ENCODE measurements at regions not wholly inside any gene's neighbourhood (a gene's known extent, or its start where the extent isn't known, plus 50 kb on each side); places are given as distances from the start of the nearest gene placed in this dataset.

DNA sequence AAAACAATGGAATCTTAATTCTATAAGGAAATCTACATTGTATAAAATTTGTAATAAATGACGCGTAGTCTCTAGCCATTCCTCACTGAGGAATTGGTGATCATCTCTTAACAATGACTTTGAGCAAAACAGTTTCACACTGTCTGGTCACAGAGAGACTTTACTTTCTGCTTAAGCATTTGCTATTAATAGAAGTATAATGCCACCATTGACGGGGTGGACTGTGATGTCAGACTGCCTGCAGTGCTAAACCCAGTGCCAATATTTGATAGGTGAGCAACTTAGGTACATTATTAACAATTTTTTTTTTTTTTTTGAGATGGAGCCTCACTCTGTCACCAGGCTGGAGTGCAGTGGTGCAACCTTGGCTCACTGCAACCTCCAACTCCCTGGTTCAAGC is 494.9 kb upstream of the ADAMTS9 start (continued):
- TF ChIP-seq ATF6 (CRISPR knock-in tag; IDR thresholded peaks at IDR 0.05) (no peak), ATF2 (CRISPR knock-in tag; IDR thresholded peaks at IDR 0.05; ENCODE audit: borderline replicate concordance, low read depth) (no peak)

GRCh38 chr3:65182085-65182484 is 494.3 kb upstream of the ADAMTS9 start:
- Mint-ChIP-seq H3K27ac (no peak overlapping the region), H3K4me3 (no peak overlapping the region), H3K4me1 (peaks cover 14% of the 10 kb centered on the region), H3K27me3 (ENCODE audit: low read depth) (no peaks in the 10 kb centered on the region; the same call in 1 of the 2 replicates), H3K36me3 (no peaks in the 10 kb centered on the region), H3K9me3 (peaks cover 15% of the 10 kb centered on the region)
- DNase-seq (ENCODE audit: low spot score) (no peak), ATAC-seq (no peak)
- ChIA-PET POLR2A (no interaction called here), CTCF (interaction anchor here (2.9 kb wide), 1 partner anchor 12 kb away, joined by 15 read pairs; no protein-coding TSS in a partner anchor)
- TF ChIP-seq GTF2I (CRISPR knock-in tag; conservative IDR thresholded peaks at IDR 0.05), result no peak
- TF ChIP-seq ZNF263 (CRISPR knock-in tag; IDR thresholded peaks at IDR 0.05; ENCODE audit: low read depth), result no peak

- no peaks in the 10 kb centered on the region; the same call in 1 of the 2 replicates for H3K27me3 Mint-ChIP-seq (ENCODE audit: low read depth)
- no peak for TF ChIP-seq CBFB (CRISPR knock-in tag; IDR thresholded peaks at IDR 0.05; ENCODE audit: low read depth)
- no peak for TF ChIP-seq OVOL2 (CRISPR knock-in tag; IDR thresholded peaks at IDR 0.05; ENCODE audit: borderline replicate concordance)
- no peak for TF ChIP-seq ATF2 (CRISPR knock-in tag; IDR thresholded peaks at IDR 0.05; ENCODE audit: borderline replicate concordance, low read depth)
- TF ChIP-seq IRF1 (CRISPR knock-in tag; IDR thresholded peaks at IDR 0.05), result no peak
- TF ChIP-seq PRRX2 (CRISPR knock-in tag; IDR thresholded peaks at IDR 0.05), result no peak
- no peak for TF ChIP-seq MLX (CRISPR knock-in tag; IDR thresholded peaks at IDR 0.05)
- TF ChIP-seq ZNF263 (CRISPR knock-in tag; IDR thresholded peaks at IDR 0.05; ENCODE audit: low read depth), result no peak
- TF ChIP-seq ZNF317 (CRISPR knock-in tag; IDR thresholded peaks at IDR 0.05; ENCODE audit: borderline replicate concordance, low read depth), result no peak
- no peak for TF ChIP-seq ELF4 (CRISPR knock-in tag; IDR thresholded peaks at IDR 0.05; ENCODE audit: low read depth)
- TF ChIP-seq, protein P1, sequence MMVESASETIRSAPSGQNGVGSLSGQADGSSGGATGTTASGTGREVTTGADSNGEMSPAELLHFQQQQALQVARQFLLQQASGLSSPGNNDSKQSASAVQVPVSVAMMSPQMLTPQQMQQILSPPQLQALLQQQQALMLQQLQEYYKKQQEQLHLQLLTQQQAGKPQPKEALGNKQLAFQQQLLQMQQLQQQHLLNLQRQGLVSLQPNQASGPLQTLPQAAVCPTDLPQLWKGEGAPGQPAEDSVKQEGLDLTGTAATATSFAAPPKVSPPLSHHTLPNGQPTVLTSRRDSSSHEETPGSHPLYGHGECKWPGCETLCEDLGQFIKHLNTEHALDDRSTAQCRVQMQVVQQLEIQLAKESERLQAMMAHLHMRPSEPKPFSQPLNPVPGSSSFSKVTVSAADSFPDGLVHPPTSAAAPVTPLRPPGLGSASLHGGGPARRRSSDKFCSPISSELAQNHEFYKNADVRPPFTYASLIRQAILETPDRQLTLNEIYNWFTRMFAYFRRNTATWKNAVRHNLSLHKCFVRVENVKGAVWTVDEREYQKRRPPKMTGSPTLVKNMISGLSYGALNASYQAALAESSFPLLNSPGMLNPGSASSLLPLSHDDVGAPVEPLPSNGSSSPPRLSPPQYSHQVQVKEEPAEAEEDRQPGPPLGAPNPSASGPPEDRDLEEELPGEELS (CRISPR knock-in tag; IDR thresholded peaks at IDR 0.05), result no peak
- TF ChIP-seq ZSCAN18 (CRISPR knock-in tag; IDR thresholded peaks at IDR 0.05), result no peak
- TF ChIP-seq CTCF (IDR thresholded peaks at IDR 0.05), result no peak
- TF ChIP-seq ZNF219 (CRISPR knock-in tag; IDR thresholded peaks at IDR 0.05; ENCODE audit: borderline replicate concordance), result no peak
- TF ChIP-seq ZNF232 (CRISPR knock-in tag; IDR thresholded peaks at IDR 0.05), result no peak
- no peak for TF ChIP-seq JAZF1 (CRISPR knock-in tag; IDR thresholded peaks at IDR 0.05)
- no peak for TF ChIP-seq GRHL2 (CRISPR knock-in tag; IDR thresholded peaks at IDR 0.05; ENCODE audit: insufficient replicate concordance, severe bottlenecking)
- no peak for TF ChIP-seq NFATC4 (CRISPR knock-in tag; IDR thresholded peaks at IDR 0.05)
- TF ChIP-seq GABPB1 (CRISPR knock-in tag; IDR thresholded peaks at IDR 0.05), result no peak
- CTCF ChIA-PET, result interaction anchor here (2.9 kb wide), 1 partner anchor 11 kb away, joined by 15 read pairs; no protein-coding TSS in a partner anchor
- no peaks in the 10 kb centered on the region for H3K36me3 Mint-ChIP-seq
- POLR2A ChIA-PET, result no interaction called here
- peaks cover 14% of the 10 kb centered on the region for H3K4me1 Mint-ChIP-seq
- DNase-seq (ENCODE audit: low spot score) (no peak), ATAC-seq (no peak)
- no peak overlapping the region for H3K27ac Mint-ChIP-seq
- peaks cover 10% of the 10 kb centered on the region; the same call in 1 of the 2 replicates for H3K9me3 Mint-ChIP-seq
- H3K4me3 Mint-ChIP-seq, result no peak overlapping the region
Measured at GRCh38 chr3:65181391-65181871, 493.6 kb upstream of the ADAMTS9 start.

Data from WTC11 (cell line).